ENCODE measurements at regions not wholly inside any gene's neighbourhood (a gene's known extent, or its start where the extent isn't known, plus 50 kb on each side); places are given as distances from the start of the nearest gene placed in this dataset.

DNA sequence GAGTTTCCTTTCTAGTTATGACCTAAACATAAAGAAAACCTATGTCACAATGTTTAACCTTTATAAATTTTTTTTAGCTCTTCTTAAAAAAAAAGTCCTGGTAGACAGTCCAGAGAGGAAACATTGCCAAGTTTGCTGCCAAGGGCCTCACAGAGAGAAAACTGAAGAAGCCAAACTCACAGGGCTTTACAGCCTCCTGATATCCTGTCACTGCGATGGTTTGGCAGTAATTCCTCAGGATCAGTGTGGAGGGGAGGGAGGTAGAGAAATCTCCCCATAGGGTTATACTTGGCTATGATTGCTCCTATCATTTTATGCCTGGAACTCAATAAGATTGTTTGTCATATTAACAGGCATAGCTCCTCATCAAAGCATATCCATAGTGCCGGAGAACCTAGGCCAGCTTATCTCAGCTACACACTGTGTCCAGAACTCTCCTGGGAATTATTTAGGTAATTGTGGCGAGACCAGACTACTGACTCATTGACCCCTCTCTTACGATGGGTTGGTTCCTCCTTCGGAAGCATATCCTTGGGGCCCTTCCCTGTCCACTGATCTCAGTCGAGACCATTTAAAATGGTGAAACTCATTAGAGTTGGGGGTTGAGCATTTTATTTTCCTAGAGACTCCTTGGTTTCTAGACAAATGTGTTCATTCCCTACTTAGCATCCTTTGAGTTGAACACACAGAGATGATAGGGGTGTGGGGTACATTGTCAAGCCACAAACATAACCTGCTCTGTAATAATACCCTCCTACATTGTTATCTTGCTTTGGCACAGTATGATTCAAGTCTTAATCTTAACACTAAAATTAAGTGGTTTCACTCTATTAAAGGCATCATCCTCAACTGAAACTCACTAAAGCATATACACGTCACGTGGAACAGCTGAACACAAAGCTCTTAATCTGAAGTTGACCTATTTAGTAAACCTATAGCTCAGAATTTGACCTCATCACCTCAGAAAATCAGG lies 53.4 kb upstream of the TMC1 start:
- TF ChIP-seq, protein P1, sequence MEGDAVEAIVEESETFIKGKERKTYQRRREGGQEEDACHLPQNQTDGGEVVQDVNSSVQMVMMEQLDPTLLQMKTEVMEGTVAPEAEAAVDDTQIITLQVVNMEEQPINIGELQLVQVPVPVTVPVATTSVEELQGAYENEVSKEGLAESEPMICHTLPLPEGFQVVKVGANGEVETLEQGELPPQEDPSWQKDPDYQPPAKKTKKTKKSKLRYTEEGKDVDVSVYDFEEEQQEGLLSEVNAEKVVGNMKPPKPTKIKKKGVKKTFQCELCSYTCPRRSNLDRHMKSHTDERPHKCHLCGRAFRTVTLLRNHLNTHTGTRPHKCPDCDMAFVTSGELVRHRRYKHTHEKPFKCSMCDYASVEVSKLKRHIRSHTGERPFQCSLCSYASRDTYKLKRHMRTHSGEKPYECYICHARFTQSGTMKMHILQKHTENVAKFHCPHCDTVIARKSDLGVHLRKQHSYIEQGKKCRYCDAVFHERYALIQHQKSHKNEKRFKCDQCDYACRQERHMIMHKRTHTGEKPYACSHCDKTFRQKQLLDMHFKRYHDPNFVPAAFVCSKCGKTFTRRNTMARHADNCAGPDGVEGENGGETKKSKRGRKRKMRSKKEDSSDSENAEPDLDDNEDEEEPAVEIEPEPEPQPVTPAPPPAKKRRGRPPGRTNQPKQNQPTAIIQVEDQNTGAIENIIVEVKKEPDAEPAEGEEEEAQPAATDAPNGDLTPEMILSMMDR (IDR thresholded peaks at IDR 0.05): no peak
- TF ChIP-seq POLR2A (IDR thresholded peaks at IDR 0.05): no peak
